GM23338 (cell line): ENCODE measurements at regions not wholly inside any gene's neighbourhood (a gene's known extent, or its start where the extent isn't known, plus 50 kb on each side); places are given as distances from the start of the nearest gene placed in this dataset.
A peak's percentile ranks its signal among the peaks of the same experiment; 100 is the strongest.

Source experiments
- ATAC-seq: fragments of 200-7000 bp; cut with Tn5 transposase; 3 replicates; pipeline ENCODE4 v1.9.1; 2020
- DNase-seq: peaks from one replicate; pipeline ENCODE4 v3.0.0-alpha.2; 2015; ENCODE audit warnings: low spot score
- H2AFZ ChIP-seq: fragments of 200-600 bp; sonication (generic); 2 replicates; pipeline ENCODE4 v1.8.0; 2016; ENCODE audit warnings: antibody characterized with exemption, mild to moderate bottlenecking, moderate library complexity
- H3F3A ChIP-seq: fragments of 200-600 bp; sonication (generic); replicated peaks from 2 replicates; pipeline ENCODE4 v1.8.0; 2017; ENCODE audit warnings: antibody characterized with exemption, mixed run types, low read depth
- H3K27ac ChIP-seq: fragments of 200-600 bp; sonication (generic); 2 replicates; pipeline ENCODE4 v1.6.1; 2016; ENCODE audit warnings: low read depth
- H3K27me3 ChIP-seq: fragments of 200-600 bp; sonication (generic); 2 replicates; pipeline ENCODE4 v1.8.0; 2016; ENCODE audit warnings: mild to moderate bottlenecking, mixed run types, moderate library complexity; ENCODE audit not compliant: insufficient read depth
- H3K36me3 ChIP-seq: fragments of 200-600 bp; sonication (generic); 2 replicates; pipeline ENCODE4 v1.8.0; 2016; ENCODE audit warnings: mild to moderate bottlenecking; ENCODE audit not compliant: insufficient read depth
- H3K4me1 ChIP-seq: fragments of 200-600 bp; sonication (generic); 2 replicates; pipeline ENCODE4 v1.8.0; 2016; ENCODE audit warnings: mild to moderate bottlenecking, moderate library complexity; ENCODE audit not compliant: insufficient read depth
- H3K4me2 ChIP-seq: fragments of 200-600 bp; sonication (generic); 2 replicates; pipeline ENCODE4 v1.7.1; 2017; ENCODE audit warnings: mixed run types
- H3K4me3 ChIP-seq: fragments of 200-600 bp; sonication (generic); 2 replicates; pipeline ENCODE4 v1.6.1; 2016; ENCODE audit warnings: mixed run types
- H3K79me2 ChIP-seq: fragments of 200-600 bp; sonication (generic); replicated peaks from 2 replicates; pipeline ENCODE4 v1.8.0; 2017; ENCODE audit warnings: mild to moderate bottlenecking; ENCODE audit not compliant: insufficient read depth
- H3K9me2 ChIP-seq: fragments of 200-600 bp; sonication (generic); 2 replicates; pipeline ENCODE4 v1.8.0; 2017; ENCODE audit not compliant: insufficient read depth
- H4K20me1 ChIP-seq: fragments of 200-600 bp; sonication (generic); replicated peaks from 2 replicates; pipeline ENCODE4 v1.8.0; 2017; ENCODE audit warnings: mild to moderate bottlenecking; ENCODE audit not compliant: insufficient read depth
- H3K27ac Mint-ChIP-seq: 2 replicates; pipeline ENCODE4 v1.8.0; 2020; ENCODE audit warnings: inconsistent platforms, mild to moderate bottlenecking, moderate library complexity, mixed read lengths
- H3K27me3 Mint-ChIP-seq: 3 replicates; pipeline ENCODE4 v1.8.0; 2022; ENCODE audit warnings: low read depth, mild to moderate bottlenecking, moderate library complexity, mixed read lengths, inconsistent platforms; ENCODE audit not compliant: insufficient read depth, poor library complexity
- H3K36me3 Mint-ChIP-seq: 3 replicates; pipeline ENCODE4 v1.8.0; 2021; ENCODE audit warnings: low read depth, mild to moderate bottlenecking, inconsistent platforms, moderate library complexity, mixed read lengths
- H3K4me1 Mint-ChIP-seq: 3 replicates; pipeline ENCODE4 v1.8.0; 2020; ENCODE audit warnings: mild to moderate bottlenecking, inconsistent platforms, mixed read lengths
- H3K4me3 Mint-ChIP-seq: 3 replicates; pipeline ENCODE4 v1.8.0; 2021; ENCODE audit warnings: moderate library complexity, mild to moderate bottlenecking, inconsistent platforms, mixed read lengths
- H3K9me3 Mint-ChIP-seq: 3 replicates; pipeline ENCODE4 v1.8.0; 2020; ENCODE audit warnings: moderate library complexity, mild to moderate bottlenecking, inconsistent platforms, mixed read lengths
- CREB1 ChIP-seq: fragments of 250-450 bp; sonication (Bioruptor Pico); IDR thresholded peaks from 2 replicates; pipeline ENCODE4 v1.5.0; 2020; ENCODE audit warnings: low read depth, mild to moderate bottlenecking, moderate library complexity
- EZH2 ChIP-seq: fragments of 200-600 bp; sonication (generic); IDR thresholded peaks from one replicate; pipeline ENCODE4 v1.8.0; 2017; ENCODE audit warnings: antibody characterized with exemption, mild to moderate bottlenecking, low read depth; ENCODE audit not compliant: unreplicated experiment
- EZH2phosphoT487 ChIP-seq: fragments of 200-600 bp; sonication (generic); IDR thresholded peaks from one replicate; pipeline ENCODE4 v1.8.1; 2018; ENCODE audit warnings: antibody characterized with exemption; ENCODE audit not compliant: unreplicated experiment
- JUNB ChIP-seq: IDR thresholded peaks from one replicate; pipeline ENCODE4 v1.6.1; 2016; ENCODE audit warnings: antibody characterized with exemption; ENCODE audit not compliant: unreplicated experiment
- NANOG ChIP-seq: IDR thresholded peaks from 2 replicates; pipeline ENCODE4 v1.6.1; 2016; ENCODE audit warnings: antibody characterized with exemption, borderline replicate concordance
- POLR2AphosphoS5 ChIP-seq: IDR thresholded peaks from 2 replicates; pipeline ENCODE4 v1.6.1; 2016; ENCODE audit warnings: antibody characterized with exemption, low read depth
- ZNF114 ChIP-seq: fragments of 250-450 bp; sonication (Bioruptor Pico); IDR thresholded peaks from 2 replicates; pipeline ENCODE4 v1.5.0; 2020; ENCODE audit warnings: mild to moderate bottlenecking, moderate library complexity
- TF ChIP-seq, protein P1 (sequence below): fragments of 250-450 bp; sonication (Bioruptor Pico); IDR thresholded peaks from 2 replicates; pipeline ENCODE4 v1.5.0; 2020; ENCODE audit warnings: mild to moderate bottlenecking, moderate library complexity
- TF ChIP-seq, protein P2 (sequence below): IDR thresholded peaks from 2 replicates; pipeline ENCODE4 v1.6.1; 2016; ENCODE audit warnings: antibody characterized with exemption
- TF ChIP-seq, protein P3 (sequence below), 2 experiments: fragments of 200-600 bp in 1 of 2; sonication (generic) in 1 of 2; conservative IDR thresholded peaks; 2 replicates each; pipeline versions ENCODE4 v1.5.1 to v1.6.1; 2016 to 2017; ENCODE audit warnings: antibody characterized with exemption in 2 of 2, low read depth in 2 of 2, mild to moderate bottlenecking in 2 of 2, moderate library complexity in 1 of 2

DNA sequence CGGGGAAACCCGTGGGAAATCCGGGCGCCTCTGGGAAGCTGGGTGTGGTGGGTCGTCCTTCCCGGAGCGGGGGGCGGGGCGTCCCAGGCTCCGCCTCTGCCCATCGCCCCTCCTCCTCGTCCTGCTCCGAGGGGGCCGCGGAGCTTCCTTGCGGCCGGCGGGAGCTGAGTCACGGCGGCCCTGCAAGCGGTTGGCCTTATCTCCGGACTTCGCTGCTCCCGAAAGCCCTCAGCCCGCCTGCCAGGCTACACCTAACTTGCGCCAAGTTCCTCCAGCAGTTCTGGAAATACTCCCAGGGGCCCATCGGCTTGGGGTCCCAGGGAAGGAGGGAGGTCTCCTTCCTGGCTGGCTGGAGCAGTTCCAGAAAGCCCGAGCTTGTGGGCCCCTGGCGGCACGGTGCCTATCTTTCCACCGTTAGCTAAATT, 54.1 kb upstream of the CDKN2AIPNL start:
- peak overlapping the region; percentile 87 for H3K4me3 Mint-ChIP-seq
- peak; percentile 92 for DNase-seq
- Histone ChIP-seq H3K4me1 (peaks cover 16% of the 10 kb centered on the region), H4K20me1 (no peaks in the 10 kb centered on the region), H3K9me2 (no peaks in the 10 kb centered on the region), H3K27me3 (no peaks in the 10 kb centered on the region), H3K4me3 (peak overlapping the region; percentile 95), H3K27ac (peak overlapping the region; percentile 99), H3K79me2 (no peaks in the 10 kb centered on the region), H3F3A (peaks cover 15% of the 10 kb centered on the region), H2AFZ (peak overlapping the region; percentile 94), H3K36me3 (no peaks in the 10 kb centered on the region), H3K4me2 (peak overlapping the region; percentile 100)
- H3K4me1 Mint-ChIP-seq, result peaks cover 22% of the 10 kb centered on the region
- ATAC-seq, result peak; percentile 74
- peak; percentile 93 for TF ChIP-seq POLR2AphosphoS5
- no peak for TF ChIP-seq EZH2
- H3K36me3 Mint-ChIP-seq, result no peaks in the 10 kb centered on the region
- H3K9me3 Mint-ChIP-seq, result no peaks in the 10 kb centered on the region
- H3K27me3 Mint-ChIP-seq, result peaks cover 4% of the 10 kb centered on the region
- peak overlapping the region; percentile 98 for H3K27ac Mint-ChIP-seq

DNA sequence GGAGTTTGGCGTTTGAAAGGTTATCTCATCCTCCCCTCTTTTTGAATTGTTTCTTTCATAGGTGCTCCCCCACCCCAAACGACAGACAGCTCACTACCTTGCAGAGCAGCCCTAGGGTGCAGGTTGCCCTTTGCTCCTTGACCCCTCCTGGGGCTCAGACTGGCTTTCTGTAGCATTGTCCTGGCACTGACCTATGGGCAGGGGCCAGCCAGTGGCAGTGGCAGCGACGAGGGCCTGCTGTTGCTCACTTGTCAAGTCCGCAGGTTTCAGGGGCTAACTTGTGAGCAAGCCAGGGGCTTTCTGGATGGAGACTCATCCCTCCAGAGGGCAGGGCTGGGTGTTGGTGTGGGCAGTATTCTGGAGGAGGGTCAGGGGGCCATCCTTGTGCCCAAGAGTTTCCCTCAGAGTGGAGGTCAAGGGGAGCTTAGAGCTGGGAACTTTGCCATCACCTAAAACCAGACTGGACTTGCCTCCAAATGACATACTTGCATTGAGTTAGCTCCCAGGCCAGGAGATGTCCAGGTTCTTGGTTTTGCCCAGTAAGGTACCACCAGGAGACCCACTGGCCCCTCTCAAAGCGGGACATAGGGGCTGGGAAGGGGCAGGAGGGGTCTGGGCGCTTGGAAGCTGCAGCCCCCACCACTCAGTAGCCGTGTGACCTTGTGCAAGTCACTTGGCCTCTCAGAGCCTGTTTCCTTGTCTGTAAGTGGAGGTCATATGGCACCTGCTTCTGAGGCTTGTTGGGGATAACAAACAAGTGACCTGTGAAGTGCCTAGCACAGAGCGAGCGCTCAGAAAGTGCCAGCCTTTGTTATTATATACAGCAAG, 53.5 kb upstream of the CDKN2AIPNL start:
- no peaks in the 10 kb centered on the region for H3K36me3 Mint-ChIP-seq
- no peak for DNase-seq

More for the DNA sequence above, 53.5 kb upstream of the CDKN2AIPNL start:
- Histone ChIP-seq H3K36me3 (no peaks in the 10 kb centered on the region), H3F3A (peaks cover 15% of the 10 kb centered on the region), H3K79me2 (no peaks in the 10 kb centered on the region), H3K27ac (0 out of 2 replicates have a peak overlapping the region, but pooled peaks have one; percentile 66), H3K9me2 (no peaks in the 10 kb centered on the region), H3K4me2 (peak overlapping the region; percentile 100), H3K4me3 (peak overlapping the region; percentile 95), H3K27me3 (no peaks in the 10 kb centered on the region), H2AFZ (peak overlapping the region; percentile 90), H3K4me1 (peaks cover 16% of the 10 kb centered on the region), H4K20me1 (no peaks in the 10 kb centered on the region)
- Mint-ChIP-seq H3K4me1 (peaks cover 22% of the 10 kb centered on the region), H3K4me3 (peak overlapping the region; percentile 87; the same call in 1 of the 3 replicates), H3K9me3 (no peaks in the 10 kb centered on the region), H3K27me3 (peaks cover 6% of the 10 kb centered on the region), H3K27ac (no peak overlapping the region)
- no peak for TF ChIP-seq NANOG
- TF ChIP-seq EZH2, result no peak
- TF ChIP-seq JUNB, result no peak
- TF ChIP-seq, protein P1, sequence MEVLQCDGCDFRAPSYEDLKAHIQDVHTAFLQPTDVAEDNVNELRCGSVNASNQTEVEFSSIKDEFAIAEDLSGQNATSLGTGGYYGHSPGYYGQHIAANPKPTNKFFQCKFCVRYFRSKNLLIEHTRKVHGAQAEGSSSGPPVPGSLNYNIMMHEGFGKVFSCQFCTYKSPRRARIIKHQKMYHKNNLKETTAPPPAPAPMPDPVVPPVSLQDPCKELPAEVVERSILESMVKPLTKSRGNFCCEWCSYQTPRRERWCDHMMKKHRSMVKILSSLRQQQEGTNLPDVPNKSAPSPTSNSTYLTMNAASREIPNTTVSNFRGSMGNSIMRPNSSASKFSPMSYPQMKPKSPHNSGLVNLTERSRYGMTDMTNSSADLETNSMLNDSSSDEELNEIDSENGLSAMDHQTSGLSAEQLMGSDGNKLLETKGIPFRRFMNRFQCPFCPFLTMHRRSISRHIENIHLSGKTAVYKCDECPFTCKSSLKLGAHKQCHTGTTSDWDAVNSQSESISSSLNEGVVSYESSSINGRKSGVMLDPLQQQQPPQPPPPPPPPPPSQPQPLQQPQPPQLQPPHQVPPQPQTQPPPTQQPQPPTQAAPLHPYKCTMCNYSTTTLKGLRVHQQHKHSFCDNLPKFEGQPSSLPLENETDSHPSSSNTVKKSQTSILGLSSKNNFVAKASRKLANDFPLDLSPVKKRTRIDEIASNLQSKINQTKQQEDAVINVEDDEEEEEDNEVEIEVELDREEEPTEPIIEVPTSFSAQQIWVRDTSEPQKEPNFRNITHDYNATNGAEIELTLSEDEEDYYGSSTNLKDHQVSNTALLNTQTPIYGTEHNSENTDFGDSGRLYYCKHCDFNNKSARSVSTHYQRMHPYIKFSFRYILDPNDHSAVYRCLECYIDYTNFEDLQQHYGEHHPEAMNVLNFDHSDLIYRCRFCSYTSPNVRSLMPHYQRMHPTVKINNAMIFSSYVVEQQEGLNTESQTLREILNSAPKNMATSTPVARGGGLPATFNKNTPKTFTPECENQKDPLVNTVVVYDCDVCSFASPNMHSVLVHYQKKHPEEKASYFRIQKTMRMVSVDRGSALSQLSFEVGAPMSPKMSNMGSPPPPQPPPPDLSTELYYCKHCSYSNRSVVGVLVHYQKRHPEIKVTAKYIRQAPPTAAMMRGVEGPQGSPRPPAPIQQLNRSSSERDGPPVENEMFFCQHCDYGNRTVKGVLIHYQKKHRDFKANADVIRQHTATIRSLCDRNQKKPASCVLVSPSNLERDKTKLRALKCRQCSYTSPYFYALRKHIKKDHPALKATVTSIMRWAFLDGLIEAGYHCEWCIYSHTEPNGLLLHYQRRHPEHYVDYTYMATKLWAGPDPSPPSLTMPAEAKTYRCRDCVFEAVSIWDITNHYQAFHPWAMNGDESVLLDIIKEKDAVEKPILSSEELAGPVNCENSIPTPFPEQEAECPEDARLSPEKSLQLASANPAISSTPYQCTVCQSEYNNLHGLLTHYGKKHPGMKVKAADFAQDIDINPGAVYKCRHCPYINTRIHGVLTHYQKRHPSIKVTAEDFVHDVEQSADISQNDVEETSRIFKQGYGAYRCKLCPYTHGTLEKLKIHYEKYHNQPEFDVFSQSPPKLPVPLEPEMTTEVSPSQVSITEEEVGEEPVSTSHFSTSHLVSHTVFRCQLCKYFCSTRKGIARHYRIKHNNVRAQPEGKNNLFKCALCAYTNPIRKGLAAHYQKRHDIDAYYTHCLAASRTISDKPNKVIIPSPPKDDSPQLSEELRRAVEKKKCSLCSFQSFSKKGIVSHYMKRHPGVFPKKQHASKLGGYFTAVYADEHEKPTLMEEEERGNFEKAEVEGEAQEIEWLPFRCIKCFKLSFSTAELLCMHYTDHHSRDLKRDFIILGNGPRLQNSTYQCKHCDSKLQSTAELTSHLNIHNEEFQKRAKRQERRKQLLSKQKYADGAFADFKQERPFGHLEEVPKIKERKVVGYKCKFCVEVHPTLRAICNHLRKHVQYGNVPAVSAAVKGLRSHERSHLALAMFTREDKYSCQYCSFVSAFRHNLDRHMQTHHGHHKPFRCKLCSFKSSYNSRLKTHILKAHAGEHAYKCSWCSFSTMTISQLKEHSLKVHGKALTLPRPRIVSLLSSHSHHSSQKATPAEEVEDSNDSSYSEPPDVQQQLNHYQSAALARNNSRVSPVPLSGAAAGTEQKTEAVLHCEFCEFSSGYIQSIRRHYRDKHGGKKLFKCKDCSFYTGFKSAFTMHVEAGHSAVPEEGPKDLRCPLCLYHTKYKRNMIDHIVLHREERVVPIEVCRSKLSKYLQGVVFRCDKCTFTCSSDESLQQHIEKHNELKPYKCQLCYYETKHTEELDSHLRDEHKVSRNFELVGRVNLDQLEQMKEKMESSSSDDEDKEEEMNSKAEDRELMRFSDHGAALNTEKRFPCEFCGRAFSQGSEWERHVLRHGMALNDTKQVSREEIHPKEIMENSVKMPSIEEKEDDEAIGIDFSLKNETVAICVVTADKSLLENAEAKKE (CRISPR knock-in tag), result no peak
- TF ChIP-seq, protein P2, sequence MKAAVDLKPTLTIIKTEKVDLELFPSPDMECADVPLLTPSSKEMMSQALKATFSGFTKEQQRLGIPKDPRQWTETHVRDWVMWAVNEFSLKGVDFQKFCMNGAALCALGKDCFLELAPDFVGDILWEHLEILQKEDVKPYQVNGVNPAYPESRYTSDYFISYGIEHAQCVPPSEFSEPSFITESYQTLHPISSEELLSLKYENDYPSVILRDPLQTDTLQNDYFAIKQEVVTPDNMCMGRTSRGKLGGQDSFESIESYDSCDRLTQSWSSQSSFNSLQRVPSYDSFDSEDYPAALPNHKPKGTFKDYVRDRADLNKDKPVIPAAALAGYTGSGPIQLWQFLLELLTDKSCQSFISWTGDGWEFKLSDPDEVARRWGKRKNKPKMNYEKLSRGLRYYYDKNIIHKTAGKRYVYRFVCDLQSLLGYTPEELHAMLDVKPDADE, result no peak
- no peak for TF ChIP-seq ZNF114 (CRISPR knock-in tag)
- no peak for TF ChIP-seq EZH2phosphoT487
- TF ChIP-seq CREB1 (CRISPR knock-in tag), result no peak
- TF ChIP-seq, protein P3, sequence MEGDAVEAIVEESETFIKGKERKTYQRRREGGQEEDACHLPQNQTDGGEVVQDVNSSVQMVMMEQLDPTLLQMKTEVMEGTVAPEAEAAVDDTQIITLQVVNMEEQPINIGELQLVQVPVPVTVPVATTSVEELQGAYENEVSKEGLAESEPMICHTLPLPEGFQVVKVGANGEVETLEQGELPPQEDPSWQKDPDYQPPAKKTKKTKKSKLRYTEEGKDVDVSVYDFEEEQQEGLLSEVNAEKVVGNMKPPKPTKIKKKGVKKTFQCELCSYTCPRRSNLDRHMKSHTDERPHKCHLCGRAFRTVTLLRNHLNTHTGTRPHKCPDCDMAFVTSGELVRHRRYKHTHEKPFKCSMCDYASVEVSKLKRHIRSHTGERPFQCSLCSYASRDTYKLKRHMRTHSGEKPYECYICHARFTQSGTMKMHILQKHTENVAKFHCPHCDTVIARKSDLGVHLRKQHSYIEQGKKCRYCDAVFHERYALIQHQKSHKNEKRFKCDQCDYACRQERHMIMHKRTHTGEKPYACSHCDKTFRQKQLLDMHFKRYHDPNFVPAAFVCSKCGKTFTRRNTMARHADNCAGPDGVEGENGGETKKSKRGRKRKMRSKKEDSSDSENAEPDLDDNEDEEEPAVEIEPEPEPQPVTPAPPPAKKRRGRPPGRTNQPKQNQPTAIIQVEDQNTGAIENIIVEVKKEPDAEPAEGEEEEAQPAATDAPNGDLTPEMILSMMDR (conservative IDR thresholded peaks at IDR 0.05; ENCODE audit: low read depth in 2 of 2), result no peak
- no peak for TF ChIP-seq POLR2AphosphoS5
- ATAC-seq, result no peak
